ENCODE measurements at regions not wholly inside any gene's neighbourhood (a gene's known extent, or its start where the extent isn't known, plus 50 kb on each side); places are given as distances from the start of the nearest gene placed in this dataset.

DNA sequence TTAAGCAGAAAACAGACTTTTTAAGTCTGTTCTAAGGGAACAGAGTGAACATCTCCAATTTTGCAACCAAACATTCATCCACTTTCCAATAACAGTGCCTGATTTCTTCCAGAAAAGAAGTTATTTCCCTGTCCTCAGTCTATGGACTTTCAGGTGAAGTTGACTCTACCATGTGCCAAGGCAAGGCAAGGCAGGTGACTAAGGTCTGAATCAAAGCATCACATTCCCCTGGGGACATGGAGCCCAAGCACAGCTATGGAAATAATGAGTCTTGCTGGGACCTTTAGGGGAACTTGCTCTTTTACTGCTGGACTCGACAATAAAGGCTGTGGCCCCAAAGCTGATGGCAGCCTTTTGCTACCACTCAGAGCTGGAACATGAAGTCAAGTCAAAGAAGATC is 182.2 kb downstream of the FGFR2 start:
- DNase-seq (no peak), ATAC-seq (no peak)
- Histone ChIP-seq H3K27ac (no peak overlapping the region), H3K9me3 (no peaks in the 10 kb centered on the region), H3K27me3 (no peaks in the 10 kb centered on the region), H3K4me1 (peaks cover under 1% of the 10 kb centered on the region), H3K4me3 (no peak overlapping the region), H3K36me3 (replicated peaks in 1 of 2; ENCODE audit: insufficient read depth in 1 of 2, low read depth in 2 of 2) (no peaks in the 10 kb centered on the region)
- intact Hi-C loops (cut with DNase I), result no loop called here
- WGBS, 2 donors, result 74 to 79% methylated on average over 1 of the region's 1 CpG
- no peak for TF ChIP-seq POLR2A (IDR thresholded peaks at IDR 0.05)
- TF ChIP-seq, protein P1, sequence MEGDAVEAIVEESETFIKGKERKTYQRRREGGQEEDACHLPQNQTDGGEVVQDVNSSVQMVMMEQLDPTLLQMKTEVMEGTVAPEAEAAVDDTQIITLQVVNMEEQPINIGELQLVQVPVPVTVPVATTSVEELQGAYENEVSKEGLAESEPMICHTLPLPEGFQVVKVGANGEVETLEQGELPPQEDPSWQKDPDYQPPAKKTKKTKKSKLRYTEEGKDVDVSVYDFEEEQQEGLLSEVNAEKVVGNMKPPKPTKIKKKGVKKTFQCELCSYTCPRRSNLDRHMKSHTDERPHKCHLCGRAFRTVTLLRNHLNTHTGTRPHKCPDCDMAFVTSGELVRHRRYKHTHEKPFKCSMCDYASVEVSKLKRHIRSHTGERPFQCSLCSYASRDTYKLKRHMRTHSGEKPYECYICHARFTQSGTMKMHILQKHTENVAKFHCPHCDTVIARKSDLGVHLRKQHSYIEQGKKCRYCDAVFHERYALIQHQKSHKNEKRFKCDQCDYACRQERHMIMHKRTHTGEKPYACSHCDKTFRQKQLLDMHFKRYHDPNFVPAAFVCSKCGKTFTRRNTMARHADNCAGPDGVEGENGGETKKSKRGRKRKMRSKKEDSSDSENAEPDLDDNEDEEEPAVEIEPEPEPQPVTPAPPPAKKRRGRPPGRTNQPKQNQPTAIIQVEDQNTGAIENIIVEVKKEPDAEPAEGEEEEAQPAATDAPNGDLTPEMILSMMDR (IDR thresholded peaks at IDR 0.05), result no peak

DNA sequence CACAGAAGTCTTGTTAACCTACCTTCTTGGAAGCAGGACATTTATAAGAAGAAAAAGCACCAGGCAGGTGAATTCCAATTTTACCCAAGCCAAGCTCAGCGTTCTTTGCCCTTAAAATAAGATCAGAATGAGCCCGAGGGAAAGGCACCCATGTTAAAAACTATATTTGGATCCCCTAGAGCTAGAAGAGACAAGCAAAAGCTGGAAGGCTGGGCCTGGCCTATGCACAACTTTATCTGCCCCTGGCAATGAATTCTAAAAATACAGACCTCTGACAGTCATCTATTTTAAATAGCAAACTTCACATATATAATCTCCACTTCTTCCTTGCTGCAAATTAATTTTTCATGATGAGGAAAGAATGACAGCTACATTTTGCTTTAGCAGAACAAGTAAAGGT is 180.9 kb downstream of the FGFR2 start:
- no peak for TF ChIP-seq POLR2A (IDR thresholded peaks at IDR 0.05)
- TF ChIP-seq, protein P1 (IDR thresholded peaks at IDR 0.05), result no peak
- H3K9me3 ChIP-seq, result no peaks in the 10 kb centered on the region
- H3K27me3 ChIP-seq, result no peaks in the 10 kb centered on the region
- no peak for DNase-seq
- ATAC-seq, result no peak
- no peak overlapping the region for H3K27ac ChIP-seq
- H3K36me3 ChIP-seq (replicated peaks in 1 of 2; ENCODE audit: insufficient read depth in 1 of 2, low read depth in 2 of 2), result no peaks in the 10 kb centered on the region
- H3K4me1 ChIP-seq, result no peaks in the 10 kb centered on the region
- intact Hi-C loops (cut with DNase I), result no loop called here
- no peak overlapping the region for H3K4me3 ChIP-seq
- 75 to 81% methylated on average over 2 of the region's 2 CpGs for WGBS, 2 donors

DNA sequence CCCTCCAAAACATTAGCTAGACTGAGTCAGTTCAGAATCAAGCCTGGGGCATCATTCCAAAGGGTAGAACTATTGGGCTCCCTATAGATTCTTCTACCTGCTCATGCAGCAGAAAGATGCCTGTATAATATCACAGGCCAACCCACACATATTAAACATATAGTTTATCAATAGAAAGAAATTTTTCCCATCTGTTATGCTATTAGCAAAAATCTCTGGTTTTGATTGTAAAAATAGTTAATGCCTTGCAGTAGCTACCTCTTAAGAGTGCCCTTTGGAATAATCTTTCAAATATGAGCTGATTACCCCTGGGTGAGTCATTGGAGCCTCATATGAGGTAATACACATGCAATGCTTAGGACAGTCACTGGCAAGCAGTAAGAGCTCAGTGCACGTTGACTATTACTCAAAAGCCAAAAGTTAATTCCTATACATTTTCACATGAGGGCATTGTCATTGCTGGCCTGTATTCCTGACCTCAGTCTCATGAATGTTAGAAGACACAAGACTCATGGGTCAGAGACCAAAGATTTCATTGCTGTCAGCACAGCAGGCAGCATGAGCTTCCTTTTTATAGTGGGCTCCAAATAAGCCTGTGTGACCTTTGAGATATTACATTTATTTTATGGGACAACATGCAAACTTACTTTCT is 180.0 kb downstream of the FGFR2 start:
- ATAC-seq (no peak), DNase-seq (no peak)
- intact Hi-C loops (cut with DNase I), result no loop called here
- 50 to 58% methylated on average over 1 of the region's 1 CpG for WGBS, 2 donors
- H3K36me3 ChIP-seq (replicated peaks in 1 of 2; ENCODE audit: insufficient read depth in 1 of 2, low read depth in 2 of 2), result no peaks in the 10 kb centered on the region
- H3K4me3 ChIP-seq, result no peak overlapping the region
- no peak for TF ChIP-seq POLR2A (IDR thresholded peaks at IDR 0.05)
- TF ChIP-seq, protein P1 (IDR thresholded peaks at IDR 0.05), result no peak
- H3K4me1 ChIP-seq, result no peaks in the 10 kb centered on the region
- no peak overlapping the region for H3K27ac ChIP-seq
- H3K9me3 ChIP-seq, result no peaks in the 10 kb centered on the region
- no peaks in the 10 kb centered on the region for H3K27me3 ChIP-seq

DNA sequence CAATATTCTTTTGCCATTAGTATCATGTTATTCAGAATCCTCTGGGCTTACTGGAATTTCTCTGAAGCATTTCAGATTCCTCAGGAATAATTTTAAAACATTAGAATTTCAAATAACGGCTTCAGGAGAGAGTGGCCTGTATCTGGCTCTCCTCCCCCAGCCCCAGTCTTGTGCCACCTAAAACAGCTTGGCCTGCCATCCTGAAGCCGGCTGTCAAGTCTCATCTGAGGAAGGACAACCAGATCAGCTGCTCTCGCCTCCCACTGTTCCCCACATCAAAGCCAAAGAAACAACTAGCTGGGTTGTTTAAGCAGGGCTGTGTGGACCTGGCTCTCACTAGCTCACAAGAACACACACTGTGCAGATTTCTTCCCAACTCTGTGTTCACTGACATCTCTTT is 178.2 kb downstream of the FGFR2 start:
- Histone ChIP-seq H3K9me3 (no peaks in the 10 kb centered on the region), H3K4me3 (no peak overlapping the region), H3K36me3 (replicated peaks in 1 of 2; ENCODE audit: insufficient read depth in 1 of 2, low read depth in 2 of 2) (no peaks in the 10 kb centered on the region), H3K4me1 (no peaks in the 10 kb centered on the region), H3K27ac (no peak overlapping the region), H3K27me3 (no peaks in the 10 kb centered on the region)
- ATAC-seq (no peak), DNase-seq (no peak)
- 62% methylated on average over 3 of the region's 3 CpGs for WGBS, 2 donors
- TF ChIP-seq, protein P1 (IDR thresholded peaks at IDR 0.05), result no peak
- no peak for TF ChIP-seq POLR2A (IDR thresholded peaks at IDR 0.05)
- intact Hi-C loops (cut with DNase I), result no loop called here

DNA sequence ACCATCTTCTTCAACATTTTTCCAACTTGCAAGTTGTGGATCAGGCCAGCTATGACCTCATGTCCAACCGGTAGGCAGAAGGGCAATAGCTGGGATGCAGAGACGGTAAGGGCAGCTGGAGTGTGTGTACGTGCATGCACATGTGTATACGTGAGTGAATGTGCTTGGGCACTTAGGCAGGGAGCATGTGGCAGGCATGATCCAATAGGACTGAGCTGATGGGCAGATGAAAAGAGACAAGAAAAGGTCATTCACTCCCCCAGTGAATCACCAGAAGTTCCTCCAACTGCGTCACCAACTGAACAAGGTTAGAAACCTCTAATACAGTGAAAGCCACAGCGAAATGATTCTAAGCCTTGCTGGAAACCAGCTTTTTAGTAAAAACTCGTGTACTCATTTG is 176.1 kb downstream of the FGFR2 start:
- 81% methylated on average over 7 of the region's 7 CpGs for WGBS, 2 donors
- no peaks in the 10 kb centered on the region for H3K27me3 ChIP-seq
- H3K27ac ChIP-seq, result no peak overlapping the region
- no peak for DNase-seq
- no peaks in the 10 kb centered on the region for H3K9me3 ChIP-seq
- ATAC-seq, result no peak
- H3K36me3 ChIP-seq (replicated peaks in 1 of 2; ENCODE audit: insufficient read depth in 1 of 2, low read depth in 2 of 2), result no peaks in the 10 kb centered on the region
- TF ChIP-seq, protein P1 (IDR thresholded peaks at IDR 0.05), result no peak
- no peak for TF ChIP-seq POLR2A (IDR thresholded peaks at IDR 0.05)
- H3K4me3 ChIP-seq, result no peak overlapping the region
- intact Hi-C loops (cut with DNase I), result no loop called here
- no peaks in the 10 kb centered on the region for H3K4me1 ChIP-seq
